ENCODE measurements at regions not wholly inside any gene's neighbourhood (a gene's known extent, or its start where the extent isn't known, plus 50 kb on each side); places are given as distances from the start of the nearest gene placed in this dataset.

DNA sequence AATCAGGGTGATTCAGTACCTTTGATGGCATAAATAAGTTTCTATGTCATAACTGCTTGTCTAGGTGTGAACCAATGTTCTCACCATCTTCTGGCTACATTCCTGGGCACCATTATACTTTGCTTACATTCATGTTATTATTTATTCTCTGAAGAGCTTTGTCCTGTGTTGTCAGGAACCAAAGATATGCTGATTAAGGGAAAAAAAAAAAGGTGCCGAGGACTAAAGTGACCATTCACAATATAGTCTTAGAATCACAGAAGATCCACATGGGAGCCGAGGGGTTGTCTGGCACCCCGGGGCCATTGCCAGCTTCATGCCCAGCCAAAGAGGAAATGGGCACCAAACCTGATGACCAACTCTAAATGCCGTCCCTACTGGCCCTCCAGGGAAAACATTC lies 329.2 kb upstream of the NFE2L3 start:
- TF ChIP-seq POLR2A (IDR thresholded peaks at IDR 0.05) (no peak), CTCF (IDR thresholded peaks at IDR 0.05) (no peak)
